HG03354 (cell line): ENCODE measurements at regions not wholly inside any gene's neighbourhood (a gene's known extent, or its start where the extent isn't known, plus 50 kb on each side); places are given as distances from the start of the nearest gene placed in this dataset.

Experiments
- ATAC-seq: cut with Tn5 transposase; IDR thresholded peaks from one replicate; pipeline ENCODE4 v1.9.1; 2021; ENCODE audit warnings: mild to moderate bottlenecking; ENCODE audit not compliant: unreplicated experiment, poor library complexity, severe bottlenecking

DNA sequence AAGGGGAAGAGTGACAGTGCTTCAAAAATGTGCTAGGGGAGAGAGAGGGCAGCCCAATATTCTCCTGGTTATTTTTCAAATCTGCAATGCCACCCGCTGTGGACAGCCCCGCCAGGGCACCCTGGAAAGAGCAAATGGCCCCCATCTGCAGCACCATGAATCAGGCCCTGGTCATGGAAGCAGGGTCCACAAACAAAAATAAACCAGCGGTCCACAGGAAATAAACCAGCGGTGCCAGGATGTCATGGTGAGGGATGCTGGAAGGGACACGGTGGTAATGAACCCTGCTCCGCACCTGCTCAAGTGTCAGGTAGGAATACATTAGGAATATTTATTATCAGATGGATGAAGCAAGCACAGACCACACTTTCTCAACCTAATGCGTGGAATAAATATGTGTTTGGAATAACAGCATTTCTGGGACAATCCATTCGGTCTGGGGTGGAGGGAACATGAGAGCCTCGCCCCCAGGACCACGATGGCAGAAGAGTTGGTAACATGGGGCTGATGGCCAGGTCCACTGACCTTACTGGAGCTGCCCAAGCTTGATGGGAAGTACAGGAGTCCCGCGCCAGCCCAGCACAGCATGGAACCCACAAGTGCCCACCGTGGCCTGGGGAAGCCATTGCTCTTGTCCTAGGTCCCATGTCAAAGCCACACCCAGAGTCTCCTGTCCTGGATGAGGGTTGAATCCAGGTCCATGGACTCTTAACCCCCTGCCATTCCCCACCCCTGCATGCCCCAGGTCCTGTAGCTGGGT is 181.7 kb downstream of the BRD1 start:
- no peak for ATAC-seq

DNA sequence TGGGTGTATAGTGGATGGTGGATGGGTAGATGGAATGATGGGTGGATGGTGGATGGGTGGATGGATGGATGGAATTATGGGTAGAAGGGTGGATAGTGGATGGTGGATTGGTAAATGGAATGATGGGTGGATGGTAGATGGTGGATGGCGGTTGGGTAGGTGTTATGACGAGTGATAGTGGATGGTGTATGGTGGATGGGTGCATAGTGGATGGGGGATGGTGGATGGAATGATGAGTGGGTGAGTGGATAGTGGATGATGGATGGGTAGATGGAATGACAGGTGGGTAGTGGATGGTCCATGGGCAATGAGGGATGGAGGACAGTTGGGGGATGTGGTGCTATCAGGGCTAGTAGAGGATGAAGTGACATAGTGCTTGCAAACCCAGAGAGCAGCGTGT is 182.4 kb downstream of the BRD1 start:
- no peak for ATAC-seq

DNA sequence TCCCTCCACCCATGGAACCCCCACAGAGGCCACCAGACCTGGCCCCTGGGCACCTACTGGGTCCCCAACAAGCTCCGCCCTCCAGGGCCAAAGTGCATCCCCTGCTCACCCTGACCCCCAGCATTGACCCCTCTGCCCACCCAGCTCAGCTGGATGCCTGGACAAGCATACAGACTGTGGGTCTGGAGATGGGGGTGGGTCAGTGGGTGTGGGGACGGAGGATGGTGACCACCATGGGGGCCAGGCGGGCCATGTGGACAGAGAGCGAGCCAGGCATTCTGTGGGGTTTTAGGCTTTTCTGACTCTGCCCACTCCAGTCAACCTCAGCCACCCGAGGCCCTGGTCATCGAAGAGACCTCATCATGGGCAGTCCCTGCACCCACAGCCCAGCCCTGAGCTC is 183.7 kb downstream of the BRD1 start:
- no peak for ATAC-seq

DNA sequence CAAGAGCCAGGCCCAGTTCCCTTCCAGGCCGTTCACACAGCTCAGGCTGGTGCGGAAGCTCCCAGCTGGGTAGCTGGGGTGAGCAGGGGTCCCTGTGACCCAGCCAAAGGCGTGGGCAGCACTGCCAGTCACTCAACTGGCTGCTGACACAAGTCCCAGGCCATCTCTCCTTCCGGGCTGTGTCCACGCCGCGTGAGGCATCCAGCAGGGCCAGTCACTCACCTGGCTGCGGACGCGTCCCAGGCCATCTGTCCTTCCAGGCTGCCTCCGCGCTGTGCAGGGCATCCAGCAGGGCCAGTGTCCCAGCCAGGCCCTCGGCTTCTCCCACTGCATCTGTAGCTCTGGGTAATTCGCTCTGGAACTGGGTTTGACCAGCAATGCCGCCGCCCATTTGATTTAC is 184.2 kb downstream of the BRD1 start:
- ATAC-seq = no peak

DNA sequence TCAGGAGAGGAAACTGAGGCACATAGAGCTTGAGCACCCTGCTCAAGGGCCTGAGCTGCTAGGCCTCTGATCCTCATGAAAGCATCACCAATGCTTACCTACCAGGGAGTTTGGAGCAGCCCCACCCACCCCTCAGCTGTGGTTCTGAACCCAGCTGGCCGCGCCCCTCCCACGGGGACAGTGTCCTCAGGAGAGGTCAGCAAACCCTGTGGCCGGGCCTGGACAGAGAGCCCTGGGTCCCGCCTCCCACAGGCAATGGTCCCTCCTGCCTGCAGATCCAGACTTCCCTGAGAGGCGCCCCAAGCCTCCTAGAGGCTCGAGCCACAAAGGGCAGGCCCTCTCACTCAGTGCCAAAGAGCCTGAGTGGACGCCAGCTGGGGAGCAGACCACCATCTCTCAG is 184.9 kb downstream of the BRD1 start:
- ATAC-seq = no peak

DNA sequence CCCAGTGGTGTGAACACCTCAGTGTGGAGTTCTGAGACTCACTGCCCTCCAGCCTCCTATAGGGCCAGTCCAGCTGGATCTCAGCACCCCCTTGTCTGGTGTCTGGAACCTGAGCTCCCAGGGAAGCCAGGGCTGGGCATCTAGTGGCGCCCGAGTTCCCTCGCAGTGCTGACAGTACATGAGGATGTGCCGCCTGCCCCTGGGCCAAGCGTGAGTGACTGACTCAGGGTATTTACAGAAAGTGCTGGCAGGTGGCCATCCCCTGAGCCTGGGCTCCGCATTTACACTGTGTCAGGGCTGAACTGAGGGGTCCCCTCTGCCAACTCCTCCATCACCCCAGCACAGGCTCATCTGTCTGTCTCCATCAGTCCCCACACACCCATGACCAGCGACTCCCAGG is 185.3 kb downstream of the BRD1 start:
- ATAC-seq = no peak

DNA sequence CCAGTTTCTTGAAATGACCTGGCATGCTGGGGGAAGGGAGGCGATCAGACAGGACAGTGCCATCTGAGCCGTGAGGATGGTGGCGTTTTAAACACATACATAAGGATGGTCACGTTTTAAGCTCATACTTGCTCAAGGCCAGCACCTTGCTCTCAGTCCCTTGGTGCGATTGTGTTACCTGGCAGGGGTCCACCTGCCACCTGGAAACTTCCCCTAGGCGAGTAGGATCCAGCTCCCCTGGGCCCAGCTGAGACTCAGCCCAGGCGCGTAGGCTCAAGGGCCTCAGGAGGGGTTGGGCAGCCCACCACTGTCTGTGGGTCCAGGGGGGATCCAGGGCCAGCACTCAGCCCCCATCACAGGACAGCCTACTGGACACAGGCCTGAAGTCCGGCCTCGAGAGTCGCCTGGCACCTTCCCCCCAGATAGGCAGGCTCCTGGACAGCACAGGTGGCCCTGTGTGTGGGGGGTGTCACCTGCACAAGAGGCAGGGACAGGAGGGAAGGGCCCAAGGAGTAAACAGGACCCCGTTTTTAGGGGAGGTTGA is 185.8 kb downstream of the BRD1 start:
- no peak for ATAC-seq

DNA sequence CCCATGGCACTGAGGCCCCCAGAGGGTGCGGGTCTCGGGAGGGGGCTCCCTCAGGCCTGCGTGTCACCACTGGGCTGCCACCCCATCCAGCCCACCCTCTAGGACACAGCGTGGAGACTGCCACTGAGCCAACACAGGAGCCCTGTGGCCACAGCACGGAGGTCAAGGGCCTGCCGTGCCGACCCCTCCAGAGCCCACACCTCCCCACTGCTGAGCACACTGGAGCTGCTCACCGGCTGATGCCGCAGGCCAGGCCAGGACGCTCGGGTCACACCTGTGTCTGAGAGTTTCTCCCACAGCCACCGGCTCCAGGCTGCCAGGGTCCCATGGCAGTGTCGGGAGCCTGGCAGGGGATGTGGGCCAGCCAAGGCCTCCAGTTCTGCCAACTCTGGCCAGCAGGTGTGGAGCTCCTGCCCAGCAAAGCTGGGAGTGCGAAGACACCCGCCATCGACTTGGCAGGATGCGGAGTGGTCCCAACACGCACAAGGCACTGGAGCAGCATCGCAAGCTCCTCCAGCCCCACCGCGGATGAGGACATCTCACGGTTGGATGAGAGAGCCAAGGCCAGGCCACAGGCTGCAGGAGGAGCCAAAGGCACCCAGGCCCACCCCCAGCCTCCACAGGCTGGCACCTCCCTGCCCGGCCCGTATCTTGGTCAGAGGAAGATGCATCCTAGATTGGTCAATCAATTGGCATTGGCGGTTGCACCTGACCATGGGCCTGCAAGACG is 187.1 kb downstream of the BRD1 start:
- ATAC-seq = no peak

DNA sequence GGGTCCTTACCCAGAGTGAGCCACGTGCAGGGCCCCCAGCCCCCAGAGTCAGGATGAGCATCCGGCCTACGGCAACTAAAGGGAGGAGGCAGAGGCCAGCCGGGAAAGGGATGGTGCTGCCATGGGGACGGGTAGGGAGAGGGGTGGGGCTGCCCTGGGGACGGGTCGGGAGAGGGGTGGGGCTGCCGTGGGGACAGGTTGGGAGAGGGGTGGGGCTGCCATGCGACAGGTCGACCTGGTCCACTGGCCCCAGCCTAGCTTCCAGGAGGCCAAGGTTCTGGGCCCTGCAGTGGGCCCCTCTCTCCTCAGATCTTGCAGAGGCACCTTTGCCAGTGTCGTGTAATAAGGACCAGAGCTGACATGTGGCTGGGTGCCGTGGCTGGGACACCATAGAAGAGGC is 187.7 kb downstream of the BRD1 start:
- ATAC-seq = no peak

DNA sequence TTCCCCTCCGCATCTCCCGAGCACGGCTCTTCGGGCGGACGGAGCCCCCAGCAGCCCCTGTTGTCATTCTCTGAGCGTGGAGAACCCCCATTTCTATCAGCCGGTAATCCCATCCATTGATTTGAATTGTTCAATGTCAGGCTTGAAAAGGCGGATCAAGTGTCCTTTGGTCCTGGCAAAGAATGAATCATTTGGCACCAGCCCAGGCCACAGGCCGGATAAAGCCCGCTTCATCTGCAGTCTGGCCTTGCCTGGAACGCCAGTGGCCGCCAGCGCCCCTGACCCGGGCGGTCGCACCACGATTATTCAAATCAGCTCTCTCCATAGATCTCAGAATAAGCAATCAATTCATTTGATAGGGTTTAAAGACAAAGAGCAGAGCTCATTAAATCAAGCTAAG is 188.9 kb downstream of the BRD1 start:
- ATAC-seq = no peak

DNA sequence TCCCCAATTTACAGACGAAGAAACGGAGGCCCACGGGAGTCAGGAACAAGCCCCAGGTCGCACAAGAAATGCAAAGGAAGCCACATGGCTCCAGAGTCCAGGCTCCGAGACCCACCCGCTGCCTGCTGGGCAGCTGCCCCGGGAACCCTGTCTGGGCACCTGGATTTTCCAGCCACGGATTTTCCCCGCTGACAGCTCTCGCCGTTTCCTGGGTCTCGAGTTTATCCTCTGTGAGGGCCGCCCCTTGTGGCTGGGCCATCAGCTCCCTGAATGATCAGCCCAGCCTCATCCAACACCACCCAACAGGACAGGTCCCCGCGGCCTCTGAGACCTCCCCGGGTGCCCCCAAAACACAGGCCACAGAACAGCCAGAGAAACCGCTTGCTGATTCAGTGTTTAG is 189.7 kb downstream of the BRD1 start:
- ATAC-seq = no peak

DNA sequence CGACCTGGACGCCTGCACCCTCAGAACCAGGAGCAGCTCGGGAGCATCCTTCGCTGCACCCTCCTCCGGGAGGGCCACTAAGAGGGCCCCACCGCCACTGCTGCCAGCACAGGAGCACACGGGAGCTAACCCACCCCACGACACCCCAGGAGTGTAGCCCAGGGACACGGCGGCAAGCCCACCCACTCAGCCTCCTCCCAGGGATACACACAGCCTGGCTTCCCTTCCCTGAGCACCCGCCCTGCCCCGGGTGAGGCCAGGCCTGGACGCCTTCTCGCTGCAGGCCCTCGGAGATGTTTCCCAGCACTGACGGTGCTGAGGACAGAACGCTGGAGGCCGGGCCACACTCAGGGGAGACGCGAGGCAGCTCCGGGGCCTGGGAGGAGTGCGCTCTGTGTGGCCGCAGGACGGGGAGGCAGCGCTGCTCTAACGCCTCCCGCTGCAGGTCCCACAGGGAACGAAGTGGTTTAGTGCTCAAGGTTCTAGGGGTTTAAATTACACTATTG is 190.4 kb downstream of the BRD1 start:
- no peak for ATAC-seq

DNA sequence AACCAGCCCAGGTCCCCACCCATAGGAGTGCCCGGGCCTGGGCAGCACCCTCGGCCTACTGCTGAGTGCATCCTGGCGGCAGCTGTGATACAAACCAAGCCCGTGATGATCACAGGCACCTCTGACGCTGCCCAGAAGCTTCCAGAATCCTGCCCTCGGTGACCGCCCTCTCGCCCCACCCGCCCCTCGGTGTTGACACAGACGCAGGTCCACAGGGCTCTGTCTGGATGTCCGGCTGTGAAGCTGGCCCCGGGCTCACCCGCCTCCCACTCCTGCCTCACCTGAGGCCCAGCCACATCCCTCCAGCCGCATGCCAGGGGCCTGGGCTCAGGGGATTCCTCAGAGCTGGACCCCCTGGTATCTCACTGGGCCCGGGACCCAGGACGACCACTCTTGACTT is 191.0 kb downstream of the BRD1 start:
- no peak for ATAC-seq

DNA sequence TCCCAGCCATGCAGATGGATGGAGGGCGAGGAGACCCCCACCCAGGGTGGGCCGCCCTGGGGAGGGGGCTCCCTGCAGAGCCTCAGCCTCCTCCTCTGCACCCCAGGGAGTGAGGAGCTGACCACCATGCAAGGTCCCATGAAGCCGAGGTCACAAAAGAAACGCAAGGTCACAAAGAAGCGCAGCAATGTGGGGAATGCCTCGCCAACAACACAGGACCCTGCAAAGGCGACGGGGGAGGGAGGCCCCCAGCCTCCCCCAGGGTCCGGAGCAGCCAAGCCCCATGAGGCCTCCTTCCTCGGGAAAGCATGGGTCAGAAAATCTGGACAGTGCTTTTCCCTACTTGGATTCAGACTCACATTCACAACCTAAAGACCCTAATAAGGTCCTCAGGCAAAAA is 191.5 kb downstream of the BRD1 start:
- no peak for ATAC-seq

DNA sequence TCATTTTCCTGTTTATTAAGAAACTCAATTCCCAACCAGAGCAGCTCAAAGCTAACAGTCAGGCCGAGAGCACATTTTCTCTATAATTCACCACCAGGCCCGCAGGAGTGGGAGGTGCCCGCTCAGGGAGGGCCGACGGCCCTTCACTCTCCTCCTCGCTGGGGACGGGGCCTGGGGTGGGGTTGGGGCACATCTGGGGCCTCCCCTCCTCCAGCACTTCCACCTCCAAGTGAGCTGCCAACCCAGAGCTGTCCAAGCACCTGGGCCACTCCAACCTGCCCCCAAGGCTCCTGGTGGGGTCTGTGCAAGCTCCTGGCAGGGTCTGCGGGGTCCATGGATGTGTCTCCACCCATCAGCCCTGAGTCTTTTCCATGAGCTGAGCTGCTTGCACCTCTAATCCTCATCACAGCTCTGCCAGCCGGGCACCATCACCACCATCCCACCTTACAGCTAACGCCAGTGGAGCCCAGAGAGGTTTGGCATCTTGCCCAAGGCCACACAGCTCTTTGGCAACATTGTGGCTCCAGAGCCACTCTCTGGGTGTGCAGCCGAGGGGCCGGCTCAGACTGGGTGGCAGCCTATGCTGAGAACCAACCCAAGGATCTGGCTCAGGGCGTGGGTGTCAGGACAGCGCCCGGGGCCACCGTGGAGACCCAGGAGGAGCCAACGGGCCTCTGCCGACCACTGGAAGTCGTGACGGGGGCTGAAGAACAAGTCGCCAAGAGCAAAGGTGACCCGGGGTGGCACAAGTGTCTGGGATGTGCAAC is 193.5 kb downstream of the BRD1 start:
- ATAC-seq = no peak

DNA sequence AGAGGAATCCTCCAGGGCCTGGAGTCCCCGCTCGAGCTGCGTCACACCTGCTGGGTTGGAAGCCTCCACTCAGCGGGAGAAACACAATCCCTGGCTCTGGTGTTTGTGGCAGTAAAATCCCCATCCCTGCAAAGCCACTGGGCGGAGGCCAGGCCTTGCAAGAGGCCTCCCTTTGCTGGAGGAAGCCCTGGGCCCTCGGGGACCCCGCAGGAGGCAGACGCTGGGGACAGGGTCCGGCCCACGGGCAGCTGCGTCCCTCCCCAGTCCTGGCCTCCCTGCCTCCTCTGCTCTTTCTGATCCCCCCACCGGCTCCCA is 194.7 kb downstream of the BRD1 start:
- no peak for ATAC-seq

DNA sequence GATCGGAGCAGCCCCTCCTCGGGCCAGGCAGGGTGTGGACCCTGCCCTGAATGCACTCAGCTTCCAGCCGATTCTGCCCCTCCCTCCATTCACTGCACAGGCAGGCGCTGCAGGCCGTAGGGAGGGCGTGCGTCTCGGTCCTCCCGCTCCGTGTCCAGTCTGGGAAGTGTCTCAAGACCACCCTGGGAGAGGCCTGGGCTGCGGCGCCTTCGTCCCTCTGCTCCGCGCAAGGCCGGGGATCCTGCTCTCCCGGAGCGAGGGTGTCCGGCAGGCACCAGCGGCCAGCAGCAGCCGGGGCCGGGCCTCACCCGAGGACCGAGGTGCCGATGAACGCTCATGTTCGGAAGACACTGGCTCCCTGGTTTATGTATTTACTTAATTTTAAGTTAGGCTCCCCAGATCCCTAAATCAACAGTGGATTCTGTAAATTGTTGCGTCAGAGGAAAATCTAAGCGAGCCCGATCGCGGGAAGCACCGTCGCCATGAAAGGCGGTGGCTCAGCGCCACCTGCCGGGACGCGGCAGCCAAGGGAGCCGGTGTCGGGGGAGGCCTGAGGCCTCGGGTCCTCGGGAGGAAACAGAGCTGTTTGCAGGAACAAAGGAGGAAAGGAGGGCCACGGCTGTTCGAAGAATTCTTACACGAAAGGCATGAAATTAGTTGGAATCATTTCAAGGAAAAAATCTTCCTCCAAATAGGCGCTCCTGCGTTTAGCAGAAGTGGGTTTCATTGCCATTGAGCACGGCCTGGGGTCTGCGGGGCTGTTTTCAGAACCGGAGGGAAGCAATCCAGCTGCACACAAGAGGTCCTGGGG is 195.3 kb downstream of the BRD1 start:
- ATAC-seq = no peak

DNA sequence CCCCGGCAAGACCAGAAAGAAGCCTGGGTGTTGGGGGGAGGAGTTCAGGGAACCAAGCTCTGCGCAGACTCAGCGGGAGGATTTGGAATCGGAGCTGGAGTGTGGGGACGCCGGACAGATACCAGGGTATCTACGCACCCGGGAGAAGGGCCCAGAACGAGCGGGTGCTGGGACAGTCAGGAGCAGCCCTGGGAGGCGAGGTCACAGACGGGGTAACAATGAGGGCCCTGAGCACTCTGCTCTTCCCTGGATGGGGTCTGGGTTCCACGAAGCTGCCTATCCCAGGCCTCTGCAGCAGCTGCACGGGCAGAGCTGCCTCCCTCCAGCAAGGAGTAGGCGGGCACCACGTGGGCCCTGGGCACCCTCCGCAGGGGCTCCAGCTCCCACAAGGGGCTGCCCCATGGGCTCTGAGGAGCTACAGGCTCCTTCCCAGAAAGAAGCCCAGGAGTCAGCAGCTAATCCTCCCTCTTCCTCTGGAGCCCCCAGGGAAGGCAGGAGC is 197.2 kb downstream of the BRD1 start:
- no peak for ATAC-seq

DNA sequence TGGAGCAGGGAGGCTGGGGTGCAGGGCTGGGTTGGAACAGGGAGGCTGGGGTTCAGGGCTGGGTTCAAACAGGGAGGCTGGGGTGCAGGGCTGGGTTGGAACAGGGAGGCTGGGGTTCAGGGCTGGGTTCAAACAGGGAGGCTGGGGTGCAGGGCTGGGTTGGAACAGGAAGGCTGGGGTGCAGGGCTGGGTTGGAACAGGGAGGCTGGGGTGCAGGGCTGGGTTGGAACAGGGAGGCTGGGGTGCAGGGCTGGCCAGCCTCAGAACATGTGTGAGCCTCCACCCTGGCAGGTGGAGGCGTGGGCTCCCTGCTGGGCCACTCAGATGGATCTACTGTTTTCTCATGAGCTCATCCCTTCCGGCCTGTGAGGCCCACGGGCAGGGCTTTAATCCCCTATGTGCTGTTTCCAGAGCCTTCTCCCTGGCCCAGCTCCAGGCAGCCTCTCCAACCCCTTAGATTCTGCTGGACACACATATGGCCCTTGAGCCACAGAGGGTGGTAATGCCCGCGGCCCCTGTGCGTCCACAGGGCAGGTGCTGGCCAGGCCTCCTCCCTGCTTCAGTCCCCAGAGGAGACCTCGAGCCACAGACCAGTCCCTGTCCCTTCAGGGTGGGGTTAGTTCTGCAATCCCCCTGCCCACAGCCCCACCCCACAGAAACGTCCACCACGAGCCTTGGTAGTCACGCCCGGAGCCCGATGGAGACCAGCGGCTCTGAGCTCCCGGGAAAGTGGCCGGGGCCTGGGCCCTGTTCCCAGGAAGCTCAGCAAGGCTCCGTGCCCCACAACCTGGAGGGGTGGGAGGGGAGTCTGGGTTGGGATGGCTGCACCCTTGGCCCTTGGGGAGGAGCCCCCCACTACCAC is 197.9 kb downstream of the BRD1 start:
- no peak for ATAC-seq
